GM19452 (cell line): ENCODE measurements at regions not wholly inside any gene's neighbourhood (a gene's known extent, or its start where the extent isn't known, plus 50 kb on each side); places are given as distances from the start of the nearest gene placed in this dataset.
A peak's percentile ranks its signal among the peaks of the same experiment; 100 is the strongest.
"Not testable (repeated sequence)": the region's sequence is repeated elsewhere in the genome, so short reads cannot be mapped to it uniquely, and the experiment has no call there.

ENCODE experiments used
- ATAC-seq: cut with Tn5 transposase; IDR thresholded peaks from one replicate; pipeline ENCODE4 v1.9.1; 2021; ENCODE audit not compliant: unreplicated experiment

- ATAC-seq: no peak
Measured at GRCh38 chr10:23630885-23631284, 192.0 kb downstream of the OTUD1 start.

DNA sequence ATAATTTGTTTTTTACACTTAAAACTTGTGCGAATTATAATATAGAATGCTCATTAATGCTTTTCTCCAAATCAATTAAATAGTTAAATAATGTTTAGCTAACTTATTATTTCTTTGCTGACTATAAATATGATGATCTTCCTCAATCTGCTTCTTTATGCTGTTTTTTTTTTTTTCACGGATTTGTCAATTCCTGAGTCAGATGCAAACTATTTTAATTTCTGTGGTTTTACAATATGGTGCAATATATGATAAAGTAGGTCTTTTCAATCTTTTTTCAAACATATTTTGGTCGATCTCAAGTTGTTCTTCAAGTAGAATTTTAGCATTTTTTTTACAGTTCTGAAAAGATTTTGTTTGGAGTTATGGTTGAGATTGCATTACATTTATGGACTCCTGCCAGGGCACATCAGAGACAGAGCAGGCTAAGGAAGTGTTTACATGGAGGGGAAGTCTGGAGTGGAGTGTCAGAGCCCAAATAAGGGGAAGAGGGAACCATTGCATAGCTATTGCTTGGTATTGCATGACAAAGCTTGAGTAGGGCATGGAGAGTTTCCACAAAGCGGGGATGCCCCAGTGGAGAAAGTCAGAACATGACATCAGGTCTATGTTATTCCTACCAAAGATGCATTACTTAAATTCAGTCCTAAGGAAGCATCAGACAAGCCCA is 204.4 kb downstream of the OTUD1 start:
- ATAC-seq: no peak

DNA sequence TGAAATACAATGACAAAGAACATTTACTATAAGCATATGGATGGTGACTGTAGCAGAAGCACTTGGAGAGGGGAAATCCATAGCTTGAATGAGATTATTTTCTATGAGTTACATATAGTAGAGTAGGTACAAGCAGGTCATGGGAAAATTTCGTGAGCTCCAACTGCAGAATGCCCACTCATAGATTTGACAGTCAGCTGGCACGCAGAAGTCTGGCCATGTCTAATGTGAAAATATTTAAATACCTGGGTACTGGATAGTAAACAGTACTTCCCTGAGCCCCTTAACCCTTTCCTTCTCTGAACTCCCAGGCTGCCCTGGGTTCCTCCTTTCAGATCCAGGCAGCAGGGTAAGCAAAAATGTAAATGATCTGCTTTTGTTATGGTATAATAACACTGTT is 209.7 kb downstream of the OTUD1 start:
- ATAC-seq: no peak

GRCh38 chr10:23656735-23657134 is 217.9 kb downstream of the OTUD1 start:
- no peak for ATAC-seq

DNA sequence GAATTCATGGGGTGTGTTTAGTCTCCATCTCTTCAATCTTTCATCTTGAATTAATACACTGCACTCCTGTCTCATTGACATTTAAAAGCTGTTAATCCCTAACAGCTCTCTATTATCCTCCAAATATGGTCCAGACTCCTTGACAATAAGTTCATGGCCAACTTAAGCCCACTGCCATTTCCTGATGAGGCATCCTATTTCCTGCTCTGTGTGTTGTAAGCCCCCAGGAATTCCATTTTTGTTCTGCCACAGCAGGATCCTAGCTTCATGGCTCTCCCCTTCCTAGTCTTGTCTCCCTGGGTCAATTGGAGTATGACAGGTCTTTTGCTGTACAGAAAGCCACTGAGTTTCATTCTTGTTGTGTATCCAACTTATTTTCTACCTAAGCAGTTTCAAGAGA is 218.8 kb downstream of the OTUD1 start:
- ATAC-seq: no peak

GRCh38 chr10:23671866-23672265 is 233.0 kb downstream of the OTUD1 start:
- ATAC-seq: not testable (repeated sequence)

GRCh38 chr10:23675585-23675984 is 236.7 kb downstream of the OTUD1 start:
- no peak for ATAC-seq

DNA sequence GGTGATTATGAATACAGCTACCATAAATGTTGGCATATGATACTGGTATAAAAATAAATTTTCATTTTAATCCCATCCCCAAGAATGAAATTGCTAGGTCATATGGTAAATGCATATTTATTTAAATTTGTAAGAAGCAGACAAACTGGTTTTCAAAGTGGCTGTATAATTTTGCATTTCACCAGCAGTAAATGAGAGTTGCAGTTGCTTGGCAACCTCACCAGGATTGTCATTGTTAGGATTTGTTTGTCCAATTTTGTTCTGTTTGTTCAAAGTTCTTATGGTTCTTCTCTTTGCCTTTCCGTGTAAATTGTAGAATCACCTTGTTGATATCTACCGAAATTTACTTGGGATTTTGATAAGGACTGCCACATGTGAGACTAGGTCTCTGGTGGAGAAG is 237.4 kb downstream of the OTUD1 start:
- no peak for ATAC-seq

DNA sequence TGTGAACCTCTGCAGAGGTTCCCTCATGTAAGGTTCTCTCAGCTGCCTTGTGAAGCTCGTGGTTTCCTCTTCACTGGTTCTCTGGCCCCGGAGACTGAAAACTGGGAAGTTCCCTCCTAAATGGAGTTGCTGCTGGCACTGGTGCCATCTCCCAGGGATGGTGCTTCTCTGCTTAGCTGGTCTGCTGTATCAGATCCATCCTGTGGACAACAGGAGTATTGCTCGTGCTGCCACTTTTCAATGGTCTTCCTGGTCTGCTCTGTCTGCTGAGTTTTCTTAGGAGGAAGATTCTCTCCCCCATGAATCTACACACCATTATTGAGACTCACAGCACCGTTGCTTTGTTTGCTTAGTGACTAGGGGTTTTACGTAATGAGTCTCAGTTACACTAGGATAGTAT is 247.8 kb downstream of the OTUD1 start:
- ATAC-seq: no peak

- no peak for ATAC-seq
Measured at GRCh38 chr10:23692736-23693135, 253.9 kb downstream of the OTUD1 start.

GRCh38 chr10:23693501-23693901 is 254.6 kb downstream of the OTUD1 start:
- no peak for ATAC-seq

DNA sequence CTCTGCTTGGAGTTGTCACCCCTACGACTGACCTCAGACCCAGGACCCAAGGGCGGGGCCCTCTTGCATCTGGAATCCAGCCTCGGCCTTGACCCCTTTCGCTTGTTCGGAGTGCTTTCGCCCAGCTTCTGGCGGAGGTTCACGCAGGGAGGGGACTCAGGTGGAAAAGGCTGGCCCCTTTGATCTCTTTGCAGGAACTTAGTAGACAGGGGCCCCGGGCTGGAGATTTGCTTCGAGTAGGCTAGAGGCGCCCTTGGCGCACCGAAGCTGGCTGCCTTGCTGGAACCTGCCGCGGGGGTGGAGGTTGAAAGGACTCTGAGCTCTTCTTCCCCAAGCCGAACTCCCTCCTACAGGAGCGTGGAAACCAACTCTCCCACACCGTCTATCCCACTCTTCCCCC is 255.1 kb downstream of the OTUD1 start:
- no peak for ATAC-seq

GRCh38 chr10:23694446-23694920 is 255.6 kb downstream of the OTUD1 start:
- no peak for ATAC-seq

DNA sequence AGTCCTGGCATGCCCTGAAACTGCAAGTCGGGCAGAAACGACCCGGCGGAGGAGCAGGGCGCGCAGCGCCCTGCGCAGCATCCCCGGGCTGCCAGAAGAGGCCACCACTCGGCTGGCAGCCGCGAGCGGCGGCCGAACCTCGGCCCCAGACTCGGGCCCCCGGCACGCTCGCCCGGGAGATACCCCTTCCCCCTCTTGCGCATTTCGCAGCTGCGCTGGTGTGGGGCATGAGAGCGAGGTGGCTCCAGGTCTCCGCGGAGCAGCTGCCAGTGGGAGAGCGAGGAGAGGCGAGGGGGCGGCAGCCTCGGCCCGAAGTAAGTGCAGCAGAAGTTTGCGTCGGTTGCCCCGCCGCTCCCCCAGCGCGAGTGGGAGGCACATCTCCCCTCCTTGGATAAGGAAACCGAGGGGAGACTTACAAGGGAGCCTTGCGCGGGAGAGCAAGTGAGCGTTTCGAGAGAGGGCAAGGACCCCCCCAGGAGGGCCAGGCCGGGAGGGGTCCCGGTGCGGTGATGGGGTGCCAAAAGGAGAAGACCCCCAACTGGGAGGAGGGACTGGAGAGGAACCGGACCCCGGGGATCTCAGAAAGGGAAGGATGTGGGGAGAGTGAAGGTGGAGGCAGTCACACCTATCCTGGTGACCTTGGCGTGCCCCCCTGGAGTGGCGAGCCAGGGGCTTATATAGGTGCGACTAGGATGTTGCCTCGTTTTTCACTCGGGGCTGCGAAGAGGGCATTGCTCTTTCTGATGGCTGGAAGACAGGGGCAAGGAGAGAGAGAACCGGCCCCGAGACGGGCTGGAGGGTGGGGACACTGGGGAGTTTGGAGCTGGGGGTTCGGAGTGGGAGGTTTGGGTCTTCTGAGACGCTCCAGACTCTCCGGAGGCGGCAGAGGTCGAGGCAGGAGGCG is 256.3 kb downstream of the OTUD1 start:
- ATAC-seq: no peak

- ATAC-seq: no peak
Measured at GRCh38 chr10:23695825-23696420, 257.0 kb downstream of the OTUD1 start.

GRCh38 chr10:23696476-23696875 is 257.6 kb downstream of the OTUD1 start:
- no peak for ATAC-seq

GRCh38 chr10:23702977-23703414 is 264.1 kb downstream of the OTUD1 start:
- peak; percentile 98 for ATAC-seq

GRCh38 chr10:23715363-23715762 is 276.5 kb downstream of the OTUD1 start:
- no peak for ATAC-seq

- ATAC-seq: no peak
Measured at GRCh38 chr10:23717913-23718312, 279.0 kb downstream of the OTUD1 start.

- ATAC-seq: no peak
Measured at GRCh38 chr10:23718946-23719345, 280.1 kb downstream of the OTUD1 start.

DNA sequence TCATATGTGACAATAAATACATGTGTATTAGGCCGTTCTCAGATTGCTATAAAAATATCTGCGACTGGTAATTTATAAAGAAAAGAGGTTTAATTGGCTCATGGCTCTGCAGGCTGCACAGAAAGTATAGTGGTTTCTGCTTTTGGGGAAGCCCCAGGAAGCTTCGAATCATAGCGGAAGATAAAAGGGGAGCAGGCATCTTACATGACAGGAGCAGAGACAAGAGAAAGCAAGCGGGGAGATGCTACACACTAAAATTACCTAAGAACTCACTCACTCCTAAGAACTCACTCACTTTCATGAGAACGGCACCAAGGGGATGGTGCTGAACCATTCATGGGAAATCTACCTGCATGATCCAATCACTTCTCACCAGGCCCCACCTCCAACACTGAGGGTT is 284.9 kb downstream of the OTUD1 start:
- no peak for ATAC-seq

- no peak for ATAC-seq
Measured at GRCh38 chr10:23725548-23725947, 286.7 kb downstream of the OTUD1 start.
